Activated CD4-positive, alpha-beta T cell treated with anti-CD3 and anti-CD28 coated beads for 4 hours (primary cell): ENCODE measurements at regions not wholly inside any gene's neighbourhood (a gene's known extent, or its start where the extent isn't known, plus 50 kb on each side); places are given as distances from the start of the nearest gene placed in this dataset.
"Not testable (repeated sequence)": the region's sequence is repeated elsewhere in the genome, so short reads cannot be mapped to it uniquely, and the experiment has no call there.

Source experiments
- DNase-seq, 2 donors: peaks; one replicate each; pipeline ENCODE4 v3.0.0-alpha.2; 2020

DNA sequence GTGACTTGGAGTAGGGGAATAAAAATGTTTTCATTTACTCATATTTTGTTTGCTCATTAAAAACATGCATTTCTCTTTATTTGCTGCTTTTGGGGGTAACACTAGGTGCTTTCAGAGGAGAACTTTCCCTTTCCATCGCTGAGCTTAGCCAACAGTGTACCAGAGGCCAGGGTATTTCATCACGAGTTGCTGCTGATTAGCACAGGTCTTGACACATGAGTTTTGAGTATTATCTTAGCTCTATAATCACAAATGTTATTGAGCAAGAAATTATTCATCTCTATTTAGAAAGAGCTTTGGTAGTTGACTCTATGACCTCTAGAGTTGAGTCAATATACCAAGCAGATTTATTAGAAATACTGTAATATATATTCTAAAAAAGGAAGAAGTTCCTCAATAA, 375.9 kb downstream of the NXPH1 start:
- DNase-seq, result no peak

DNA sequence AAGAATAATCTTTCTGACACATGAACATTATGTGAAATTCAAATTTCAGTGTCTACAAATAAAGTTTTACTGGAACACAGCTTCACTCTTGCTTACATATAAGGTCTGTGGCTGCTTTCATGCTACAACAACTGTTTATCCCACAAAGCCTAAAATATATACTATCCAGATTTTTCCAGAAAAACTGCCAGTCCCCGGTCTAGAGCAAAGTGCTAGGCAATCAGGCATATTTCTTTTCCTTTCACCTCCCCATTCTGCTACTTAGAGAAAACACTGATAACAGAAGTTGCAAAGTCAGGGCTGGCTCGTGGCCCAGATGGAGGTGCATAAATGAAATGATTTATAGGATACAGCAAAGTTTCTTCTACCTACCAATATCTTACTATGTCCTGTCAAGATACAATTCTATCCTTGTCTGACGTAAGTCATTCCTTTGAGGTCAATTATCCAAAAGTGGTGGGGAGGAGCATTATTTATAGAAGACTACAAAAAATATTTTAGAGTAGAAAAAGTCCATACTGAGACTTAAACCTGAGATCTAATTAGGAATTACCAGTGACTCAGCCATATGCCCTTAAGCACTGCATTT, 384.1 kb downstream of the NXPH1 start:
- DNase-seq, result no peak

DNA sequence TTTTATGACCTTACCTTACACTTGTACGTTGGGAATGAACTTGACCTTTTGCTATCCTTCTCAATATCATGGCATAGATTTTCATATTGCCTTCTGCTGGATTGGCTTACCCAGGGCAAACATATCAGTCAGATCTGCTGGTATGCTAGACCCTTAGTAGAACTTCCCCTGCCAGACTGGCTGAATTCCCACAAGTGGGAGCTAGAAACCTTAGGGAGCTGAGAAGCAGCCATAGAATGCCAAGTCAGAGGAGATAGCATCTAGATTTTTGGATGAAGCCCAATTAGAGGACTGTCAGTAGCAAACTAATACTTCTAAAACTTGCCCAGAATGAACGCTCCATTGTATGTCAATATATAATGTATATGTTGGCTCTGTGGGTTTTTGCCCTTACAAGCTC, 385.0 kb downstream of the NXPH1 start:
- DNase-seq, result no peak

- DNase-seq, result no peak
These were observed 389.2 kb downstream of the NXPH1 start for GRCh38 chr7:8822595-8822994.

DNA sequence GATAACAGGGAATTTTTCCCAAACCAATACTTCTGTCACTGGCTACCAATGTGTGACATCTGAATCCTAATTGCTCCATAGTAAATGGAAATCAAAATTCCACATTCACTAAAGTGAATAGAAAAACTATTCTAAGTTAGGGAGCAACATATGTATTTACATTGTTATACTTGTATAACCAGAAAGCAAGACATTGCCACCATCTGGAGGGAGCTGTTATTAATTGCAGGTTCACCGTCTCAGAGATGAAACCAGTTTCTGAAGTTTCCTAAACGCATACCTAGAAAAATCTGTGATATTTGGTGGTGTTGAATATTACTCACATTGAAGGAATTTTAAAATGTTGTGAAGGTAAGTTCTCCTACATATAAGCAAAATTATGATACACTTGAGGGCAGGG, 390.1 kb downstream of the NXPH1 start:
- DNase-seq, result no peak

DNA sequence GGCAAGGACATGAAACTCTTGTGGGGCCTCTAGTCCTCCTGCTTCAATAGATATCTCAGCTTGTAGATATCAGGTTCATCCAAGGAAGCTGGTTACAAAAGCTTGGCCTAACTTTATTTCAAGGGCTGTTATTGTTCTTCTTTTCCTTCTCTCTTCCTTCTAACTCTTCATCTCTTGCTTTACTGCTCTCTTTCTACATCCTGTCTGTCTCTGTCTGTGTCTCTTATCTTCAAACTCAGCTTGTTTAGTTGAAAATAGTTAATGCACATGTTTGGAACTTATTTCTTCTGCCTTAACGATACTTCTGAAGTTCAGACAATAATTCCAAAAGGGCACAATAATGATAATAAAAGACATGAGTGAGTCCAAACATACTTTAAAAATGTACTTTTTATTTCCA, 393.9 kb downstream of the NXPH1 start:
- no peak for DNase-seq

DNA sequence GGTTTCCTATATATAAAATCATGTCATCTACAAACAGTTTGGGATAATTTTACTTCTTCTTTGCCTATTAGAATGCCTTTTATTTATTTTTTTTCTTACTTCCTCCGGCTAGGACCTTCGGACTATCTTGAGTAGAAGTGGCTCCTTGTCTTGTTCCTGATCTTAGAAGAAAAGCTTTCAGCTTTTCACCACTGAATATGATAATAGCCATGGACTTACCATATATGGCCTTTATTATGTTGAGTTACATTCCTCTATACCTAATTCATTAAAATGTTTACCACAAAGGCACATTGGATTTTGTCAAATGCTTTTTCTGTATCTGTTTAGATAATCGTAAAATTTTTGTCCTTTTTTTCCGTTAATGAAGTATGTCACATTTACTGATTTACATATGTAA, 395.7 kb downstream of the NXPH1 start:
- DNase-seq, result no peak

DNA sequence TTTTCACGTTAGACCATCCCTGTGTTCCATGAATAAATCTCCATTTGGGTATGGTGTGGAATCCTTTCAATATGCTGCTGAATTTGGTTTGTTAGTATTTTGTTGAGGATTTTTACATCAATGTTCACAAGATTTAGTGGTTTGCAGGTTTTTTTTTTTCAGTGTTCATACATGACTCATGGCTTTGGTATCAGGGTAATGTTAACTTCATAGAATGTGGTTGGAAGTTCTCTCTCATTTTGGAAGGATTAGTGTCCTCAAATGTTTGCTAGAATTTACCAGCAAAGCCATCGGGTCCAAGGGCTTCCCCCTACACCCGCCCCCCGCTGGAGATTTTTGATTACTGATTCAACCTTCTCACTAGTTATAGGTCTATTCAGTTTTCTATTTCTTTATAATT, 398.0 kb downstream of the NXPH1 start:
- no peak for DNase-seq

DNA sequence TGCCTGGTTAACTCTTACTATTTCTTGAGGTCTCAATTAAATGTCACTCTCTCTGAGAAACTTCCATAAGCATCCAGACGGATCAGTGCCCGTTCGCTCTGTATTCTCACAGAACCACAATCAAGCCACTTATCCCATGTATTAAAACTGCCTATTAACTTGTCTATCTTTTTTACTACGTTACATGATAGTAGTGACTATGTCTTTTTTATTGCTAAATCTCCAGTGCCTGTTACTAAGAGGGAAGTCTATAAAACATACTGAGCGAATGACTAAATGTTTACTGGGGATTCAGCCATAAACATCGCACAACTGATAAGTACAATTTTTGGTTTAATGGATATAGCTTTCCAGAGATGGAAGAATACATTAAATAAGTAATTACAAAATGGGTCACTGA, 399.9 kb downstream of the NXPH1 start:
- no peak for DNase-seq

GRCh38 chr7:8841171-8841570, 407.8 kb downstream of the NXPH1 start:
- no peak for DNase-seq

DNA sequence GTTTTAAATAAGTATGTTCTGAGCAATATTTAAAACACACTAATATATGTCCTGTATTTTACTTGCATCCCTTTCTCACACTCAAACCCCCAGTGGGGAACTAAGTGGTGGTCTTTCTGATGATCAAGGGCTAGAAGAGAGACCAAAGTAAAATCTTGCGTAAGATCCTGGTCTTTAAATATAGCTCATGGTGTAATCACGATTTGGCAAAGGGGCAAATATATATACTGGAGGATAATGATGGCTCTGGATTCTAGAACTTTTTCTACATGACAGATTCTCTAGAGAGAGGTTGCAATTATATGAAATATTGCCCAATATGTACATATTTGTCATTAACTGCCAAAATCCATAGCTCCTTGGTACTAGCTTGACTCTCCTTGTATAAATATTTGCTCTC, 438.3 kb downstream of the NXPH1 start:
- no peak for DNase-seq

DNA sequence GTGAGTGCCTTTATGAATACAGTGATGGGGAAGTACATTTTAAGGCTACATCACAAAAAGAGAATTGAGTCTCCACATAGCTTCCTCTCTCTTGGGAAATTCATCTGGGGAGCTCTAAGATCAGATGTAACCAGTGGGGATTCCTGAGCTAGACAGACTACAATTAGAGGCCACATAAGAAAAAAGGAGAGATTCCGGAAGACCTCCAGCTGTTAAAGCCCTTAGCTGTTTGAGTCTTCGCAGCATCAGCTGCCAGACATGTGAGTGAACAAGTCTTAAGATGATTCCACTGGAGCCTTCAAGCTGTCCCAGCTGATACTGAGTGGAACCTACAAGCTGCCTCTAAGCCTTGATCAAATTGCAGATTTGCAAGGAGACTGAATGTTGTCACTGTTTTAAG, 448.5 kb downstream of the NXPH1 start:
- no peak for DNase-seq

DNA sequence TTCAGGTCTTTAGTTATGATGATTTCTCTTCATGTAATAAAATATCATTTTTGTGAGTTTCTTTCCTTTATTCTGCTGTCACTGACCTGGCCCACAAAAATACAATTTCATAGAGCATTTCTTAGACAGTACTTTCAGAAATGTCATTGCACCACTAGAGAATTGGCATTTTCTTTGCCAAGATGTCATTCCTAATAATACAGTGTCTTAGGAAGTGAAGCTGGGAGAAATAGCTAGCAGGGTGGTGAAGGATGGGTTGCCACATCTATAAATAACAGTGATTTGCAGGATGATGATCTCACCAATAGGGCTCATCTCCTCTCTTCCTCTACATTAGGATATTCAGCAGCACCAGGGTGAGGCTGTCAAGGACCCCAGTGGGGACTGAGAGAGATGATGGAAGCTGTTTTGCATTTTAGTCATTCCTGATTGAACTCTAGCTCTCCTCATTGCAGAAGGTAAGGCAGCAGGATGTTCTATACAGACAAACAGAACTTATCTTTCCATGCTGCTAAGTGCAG, 452.1 kb downstream of the NXPH1 start:
- DNase-seq, result no peak

GRCh38 chr7:8890346-8890745, 456.9 kb downstream of the NXPH1 start:
- not testable (repeated sequence) for DNase-seq

GRCh38 chr7:8893775-8894174, 460.4 kb downstream of the NXPH1 start:
- DNase-seq, result no peak

DNA sequence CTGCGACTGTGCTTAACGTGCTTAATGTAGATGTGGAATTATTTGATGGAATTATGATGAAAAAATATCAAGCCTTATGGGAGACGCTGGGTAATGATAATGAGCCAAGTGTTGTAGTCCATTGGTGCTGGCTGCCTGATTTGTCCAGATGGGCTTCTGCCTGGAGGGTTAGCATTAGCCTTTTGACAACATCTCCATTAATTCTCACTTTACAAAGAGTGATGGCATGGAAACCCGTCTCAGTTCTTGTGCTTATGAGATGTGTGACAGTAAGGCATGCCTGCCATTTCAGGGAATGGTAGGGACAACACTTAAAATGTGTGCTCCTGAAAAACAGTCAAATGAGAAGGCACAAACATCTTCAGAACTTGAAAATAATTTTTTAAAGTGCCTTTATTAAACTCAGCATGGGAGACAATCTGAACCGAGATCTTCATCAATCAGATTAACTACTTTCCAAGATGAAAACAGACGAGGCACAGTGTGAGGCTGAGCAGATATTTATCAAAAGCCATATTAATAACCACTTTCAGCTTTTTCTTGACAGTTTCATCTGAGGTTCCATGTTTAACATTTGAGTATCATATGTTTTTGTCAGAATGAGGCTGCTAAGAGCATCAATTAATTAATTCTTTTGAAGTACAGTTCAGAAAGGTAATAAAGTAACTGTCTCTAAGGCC, 473.1 kb downstream of the NXPH1 start:
- no peak for DNase-seq

DNA sequence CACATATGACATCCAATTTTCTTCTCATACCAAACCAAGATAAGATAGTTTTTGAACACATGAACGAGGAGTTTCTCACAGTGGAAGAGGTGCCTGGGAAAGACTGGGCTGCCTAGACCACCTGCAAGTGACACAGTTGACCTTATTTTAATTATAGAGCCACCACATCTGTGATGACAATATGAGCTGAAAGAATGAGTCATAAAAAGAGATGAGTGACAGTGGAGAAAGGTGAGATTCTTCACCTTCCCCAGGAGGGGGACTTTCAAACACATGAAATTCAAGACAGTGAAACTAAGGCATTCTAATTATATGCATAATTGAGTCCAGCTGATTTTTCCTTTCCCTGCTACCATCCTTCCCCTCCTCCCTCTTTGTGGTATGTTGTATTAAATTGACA, 475.5 kb downstream of the NXPH1 start:
- no peak for DNase-seq

DNA sequence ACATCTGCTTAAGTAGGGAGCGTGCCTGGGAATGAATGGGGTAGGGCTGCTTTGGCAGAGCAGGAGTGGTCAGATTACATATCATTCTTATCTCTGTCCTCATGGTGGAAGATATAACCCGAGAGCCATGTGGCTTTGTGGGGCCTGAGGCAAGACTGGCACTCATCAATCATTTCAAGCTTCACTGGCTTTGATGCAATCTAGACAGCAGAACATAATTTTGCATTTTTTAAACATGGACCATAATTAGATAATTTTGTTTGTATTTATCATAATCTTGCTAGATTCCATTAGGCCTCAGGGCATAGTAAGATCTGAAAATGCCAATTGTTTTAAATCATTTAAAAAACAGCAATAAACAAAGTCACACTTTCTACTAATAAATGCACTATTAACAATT, 480.3 kb downstream of the NXPH1 start:
- no peak for DNase-seq

DNA sequence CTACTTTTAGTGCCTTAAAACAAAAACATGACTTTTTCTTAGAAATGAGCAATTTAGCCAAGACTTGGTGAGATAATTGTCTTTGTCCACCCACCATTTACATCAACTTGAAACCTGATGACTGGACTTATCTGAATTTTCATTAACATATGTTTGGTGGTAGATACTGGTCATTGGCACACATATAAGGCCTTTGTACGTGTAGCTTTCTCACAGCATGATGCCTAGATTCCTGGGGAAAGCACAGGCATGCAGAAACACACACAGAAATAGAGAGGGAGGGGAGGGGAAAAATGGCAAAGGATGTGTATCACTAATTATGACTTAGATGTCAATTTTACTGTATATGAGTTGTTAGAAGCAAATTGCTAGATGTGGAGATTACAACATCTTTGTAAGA, 488.4 kb downstream of the NXPH1 start:
- no peak for DNase-seq

GRCh38 chr7:8922726-8923125, 489.3 kb downstream of the NXPH1 start:
- no peak for DNase-seq

DNA sequence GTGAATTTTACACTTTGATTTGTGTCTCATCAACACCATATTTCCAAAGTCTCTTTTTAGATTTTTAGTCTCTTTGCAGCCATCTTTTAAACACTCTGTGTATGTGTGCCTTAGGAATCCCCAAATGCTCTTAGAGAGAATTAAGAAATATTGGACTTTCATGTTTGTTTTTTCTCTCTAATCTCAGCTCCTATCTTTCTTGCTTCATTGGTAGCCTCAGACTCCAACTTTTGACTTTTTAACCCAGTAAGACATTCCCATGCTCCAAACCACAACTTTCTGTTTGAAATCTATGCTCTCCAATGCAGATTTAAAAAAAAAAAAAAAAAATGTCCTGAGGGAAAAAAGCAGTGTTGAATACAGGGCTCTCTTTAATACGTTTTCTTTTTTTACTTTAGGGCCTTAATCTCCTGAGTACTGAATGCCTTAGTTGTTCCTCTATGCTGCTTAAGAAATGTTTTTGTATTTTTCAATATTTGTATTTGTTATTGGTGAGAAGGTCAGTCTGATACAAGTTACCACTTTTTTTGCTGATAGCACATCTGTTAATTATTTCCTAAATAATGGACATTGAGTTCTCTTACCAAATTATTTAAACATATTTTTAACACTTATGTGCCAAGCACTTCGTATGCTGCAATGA, 489.9 kb downstream of the NXPH1 start:
- no peak for DNase-seq

DNA sequence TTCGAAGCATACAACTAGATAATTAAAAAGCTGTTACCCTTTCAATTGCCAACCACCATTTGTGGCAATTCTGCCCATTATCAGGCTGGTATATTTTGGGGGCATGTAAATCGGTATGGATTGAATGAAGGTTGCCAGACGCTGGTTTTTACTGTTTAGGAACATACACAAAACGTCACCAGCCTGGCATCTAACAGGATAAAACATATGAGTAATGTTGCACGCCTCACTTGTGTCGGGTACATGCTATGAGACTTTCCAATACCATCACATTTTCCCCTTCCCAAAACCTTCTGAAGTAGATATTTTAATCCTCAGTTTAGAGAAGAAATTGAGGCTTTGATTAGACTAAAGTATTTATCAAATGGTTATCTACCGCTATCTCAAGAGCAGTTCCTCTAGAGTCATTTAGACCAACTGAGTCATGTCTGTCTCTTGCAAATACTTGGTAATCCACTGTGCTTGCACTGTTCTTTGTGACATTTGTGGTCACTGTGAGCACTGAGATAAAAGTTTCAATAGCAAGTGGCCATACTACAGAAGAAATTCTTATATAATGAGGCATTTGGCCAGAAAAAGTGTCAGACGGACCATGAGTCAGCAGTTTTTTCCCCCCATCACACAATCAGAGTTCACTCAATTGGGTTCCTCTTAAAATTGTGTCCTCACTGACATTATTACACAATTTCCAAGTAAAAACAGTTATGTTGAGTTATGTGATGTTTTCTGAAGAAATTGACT, 498.7 kb downstream of the NXPH1 start:
- DNase-seq, result no peak

DNA sequence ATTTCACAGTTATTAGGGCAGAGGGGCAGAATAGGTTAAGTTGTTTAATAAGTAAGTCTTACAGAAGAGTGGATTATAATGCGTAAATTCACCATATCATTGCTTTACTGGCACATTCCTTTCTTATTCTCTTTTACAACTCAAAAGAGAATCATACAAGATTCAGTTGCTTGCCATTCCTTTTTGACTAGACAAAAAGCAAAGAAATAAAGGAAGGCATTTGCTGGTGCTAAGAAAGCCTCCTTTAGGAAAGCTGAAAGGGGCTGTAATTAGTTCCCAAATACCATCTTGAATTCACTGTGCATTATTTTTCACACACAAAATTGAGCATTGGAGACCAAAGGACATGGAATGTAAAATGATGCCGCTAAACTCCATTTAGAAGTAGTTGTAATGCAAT, 499.3 kb downstream of the NXPH1 start:
- DNase-seq, result no peak

GRCh38 chr7:8937204-8937603, 503.8 kb downstream of the NXPH1 start:
- no peak for DNase-seq
